Liver (tissue), 8 donors: ENCODE measurements at regions not wholly inside any gene's neighbourhood (a gene's known extent, or its start where the extent isn't known, plus 50 kb on each side); places are given as distances from the start of the nearest gene placed in this dataset.

Experiments used
- DNase-seq: peaks from one replicate; pipeline ENCODE4 v3.0.0-alpha.2; 2017; ENCODE audit warnings: low spot score
- H3K27ac ChIP-seq, 2 donors: one replicate each; pipeline ENCODE4 v1.7.0; 2013; ENCODE audit warnings: inconsistent platforms in 2 of 2, low read length in 2 of 2, control low read depth in 1 of 2, low read depth in 1 of 2, mild to moderate bottlenecking in 1 of 2
- H3K27me3 ChIP-seq, 4 donors: one replicate each; pipeline versions ENCODE4 v1.6.1 to v1.7.0; 2013; ENCODE audit warnings: low read length in 3 of 4, inconsistent platforms in 1 of 4, mild to moderate bottlenecking in 1 of 4, moderate library complexity in 1 of 4; ENCODE audit not compliant: control insufficient read depth in 4 of 4, insufficient read depth in 4 of 4
- H3K36me3 ChIP-seq, 4 donors: one replicate each; pipeline versions ENCODE4 v1.6.1 to v1.7.0; 2013; ENCODE audit warnings: low read length in 3 of 4, mild to moderate bottlenecking in 3 of 4, low read depth in 1 of 4, moderate library complexity in 1 of 4; ENCODE audit not compliant: control insufficient read depth in 4 of 4, insufficient read depth in 3 of 4
- H3K4me1 ChIP-seq, 4 donors: one replicate each; pipeline versions ENCODE4 v1.6.1 to v1.7.0; 2013; ENCODE audit warnings: low read length in 3 of 4, mild to moderate bottlenecking in 3 of 4, moderate library complexity in 1 of 4; ENCODE audit not compliant: control insufficient read depth in 4 of 4, insufficient read depth in 4 of 4
- H3K4me3 ChIP-seq, 3 donors: one replicate each; pipeline versions ENCODE4 v1.6.1 to v1.7.0; 2013; ENCODE audit warnings: low read length in 3 of 3, control low read depth in 1 of 3, low read depth in 1 of 3, mild to moderate bottlenecking in 1 of 3
- H3K9ac ChIP-seq, 2 donors: one replicate each; pipeline ENCODE4 v1.7.0; 2013; ENCODE audit warnings: low read length in 2 of 2, mild to moderate bottlenecking in 2 of 2, moderate library complexity in 2 of 2, control low read depth in 1 of 2, low read depth in 1 of 2
- H3K9me3 ChIP-seq, 4 donors: one replicate each; pipeline versions ENCODE4 v1.6.1 to v1.7.0; 2013; ENCODE audit warnings: low read length in 3 of 4; ENCODE audit not compliant: control insufficient read depth in 4 of 4
- EGR1 ChIP-seq, 2 donors: IDR thresholded peaks; 2 replicates each; pipeline ENCODE4 v1.6.1; 2016 to 2018; ENCODE audit warnings: antibody characterized with exemption in 2 of 2, low read depth in 2 of 2
- FOXA1 ChIP-seq: IDR thresholded peaks from 2 replicates; pipeline ENCODE4 v1.6.1; 2016; ENCODE audit warnings: antibody characterized with exemption
- FOXA2 ChIP-seq: IDR thresholded peaks from 2 replicates; pipeline ENCODE4 v1.6.1; 2016; ENCODE audit warnings: antibody characterized with exemption
- GABPA ChIP-seq, 2 donors: IDR thresholded peaks in 1 of 2; conservative IDR thresholded peaks in 1 of 2; 2 replicates each; pipeline ENCODE4 v1.6.1; 2016; ENCODE audit warnings: antibody characterized with exemption in 2 of 2, mild to moderate bottlenecking in 1 of 2, moderate library complexity in 1 of 2
- HNF4A ChIP-seq, 2 donors: conservative IDR thresholded peaks; 2 replicates each; pipeline ENCODE4 v1.6.1; 2016; ENCODE audit warnings: antibody characterized with exemption in 2 of 2, mild to moderate bottlenecking in 2 of 2
- HNF4G ChIP-seq: IDR thresholded peaks from 2 replicates; pipeline ENCODE4 v1.6.1; 2016; ENCODE audit warnings: antibody characterized with exemption
- JUND ChIP-seq, 2 donors: IDR thresholded peaks; 2 replicates each; pipeline ENCODE4 v1.6.1; 2016; ENCODE audit warnings: antibody characterized with exemption in 2 of 2
- NR2F2 ChIP-seq: IDR thresholded peaks from 2 replicates; pipeline ENCODE4 v1.6.1; 2016; ENCODE audit warnings: antibody characterized with exemption
- RAD21 ChIP-seq, 2 donors: IDR thresholded peaks; 2 replicates each; pipeline ENCODE4 v1.6.1; 2016; ENCODE audit warnings: antibody characterized with exemption in 2 of 2, mild to moderate bottlenecking in 2 of 2
- REST ChIP-seq: IDR thresholded peaks from 2 replicates; pipeline ENCODE4 v1.6.1; 2016; ENCODE audit warnings: antibody characterized with exemption, mild to moderate bottlenecking
- RXRA ChIP-seq, 2 donors: IDR thresholded peaks; 2 replicates each; pipeline ENCODE4 v1.6.1; 2017 to 2018; ENCODE audit warnings: antibody characterized with exemption in 2 of 2, mild to moderate bottlenecking in 1 of 2
- SP1 ChIP-seq: IDR thresholded peaks from 2 replicates; pipeline ENCODE4 v1.6.1; 2018; ENCODE audit warnings: antibody characterized with exemption, mild to moderate bottlenecking
- TAF1 ChIP-seq: conservative IDR thresholded peaks from 2 replicates; pipeline ENCODE4 v1.6.1; 2016; ENCODE audit warnings: antibody characterized with exemption, mild to moderate bottlenecking
- YY1 ChIP-seq: IDR thresholded peaks from 2 replicates; pipeline ENCODE4 v1.6.1; 2016; ENCODE audit warnings: antibody characterized with exemption, mild to moderate bottlenecking
- ZBTB33 ChIP-seq: IDR thresholded peaks from 2 replicates; pipeline ENCODE4 v1.6.1; 2016; ENCODE audit warnings: antibody characterized with exemption
- WGBS: extraction: QIAGEN DNeasy Blood & Tissue Kit; methylation state at CpG from one replicate; pipeline ENCODE4 v1.1.7; 2013; 5-methylcytosine and 5-hydroxymethylcytosine counted together
- TF ChIP-seq, protein P1 (sequence below): IDR thresholded peaks from 2 replicates; pipeline ENCODE4 v1.6.1; 2016; ENCODE audit warnings: antibody characterized with exemption
- TF ChIP-seq, protein P2 (sequence below): fragments of 150-350 bp; IDR thresholded peaks from 2 replicates; pipeline ENCODE4 v1.5.1; 2017; ENCODE audit warnings: improper control_type of control experiment, low read depth, low read length; ENCODE audit not compliant: missing input control
- TF ChIP-seq, protein P3 (sequence below): IDR thresholded peaks from 2 replicates; pipeline ENCODE4 v1.6.1; 2016; ENCODE audit warnings: antibody characterized with exemption
- donor health status: healthy.
- donor health status: healthy.
- donor health status: healthy.
- donor health status: healthy.
- donor health status: healthy.

DNA sequence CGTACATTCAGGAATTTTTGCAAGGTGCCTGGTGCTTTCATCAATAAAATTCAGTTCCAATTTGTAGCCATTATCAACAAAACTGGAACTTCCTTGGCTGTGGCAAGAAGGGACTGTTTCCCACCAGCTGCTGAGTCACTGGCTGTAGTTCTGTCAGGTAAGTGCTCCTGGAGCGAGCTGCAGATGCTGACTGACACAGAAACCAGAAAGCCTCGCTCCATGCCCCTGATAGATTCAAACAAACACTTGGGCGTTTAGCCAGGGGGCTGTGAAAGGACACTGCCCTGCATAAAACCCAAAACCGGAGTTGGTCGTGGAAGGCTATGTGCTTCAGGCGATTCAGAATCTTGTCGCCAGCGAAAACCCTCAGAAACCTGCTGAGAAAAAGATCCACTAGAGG, 188.4 kb upstream of the FAM9B start:
- TF ChIP-seq GABPA (IDR thresholded peaks at IDR 0.05 in 1 of 2, conservative IDR thresholded peaks at IDR 0.05 in 1 of 2) (no peak), FOXA2 (no peak), FOXA1 (no peak), HNF4A (conservative IDR thresholded peaks at IDR 0.05) (no peak), NR2F2 (no peak), RAD21 (IDR thresholded peaks at IDR 0.05) (no peak), ZBTB33 (no peak), YY1 (no peak), TAF1 (no peak), SP1 (no peak), EGR1 (IDR thresholded peaks at IDR 0.05; ENCODE audit: low read depth in 2 of 2) (no peak)
- TF ChIP-seq, protein P1, sequence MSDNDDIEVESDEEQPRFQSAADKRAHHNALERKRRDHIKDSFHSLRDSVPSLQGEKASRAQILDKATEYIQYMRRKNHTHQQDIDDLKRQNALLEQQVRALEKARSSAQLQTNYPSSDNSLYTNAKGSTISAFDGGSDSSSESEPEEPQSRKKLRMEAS: no peak
- TF ChIP-seq, protein P2, sequence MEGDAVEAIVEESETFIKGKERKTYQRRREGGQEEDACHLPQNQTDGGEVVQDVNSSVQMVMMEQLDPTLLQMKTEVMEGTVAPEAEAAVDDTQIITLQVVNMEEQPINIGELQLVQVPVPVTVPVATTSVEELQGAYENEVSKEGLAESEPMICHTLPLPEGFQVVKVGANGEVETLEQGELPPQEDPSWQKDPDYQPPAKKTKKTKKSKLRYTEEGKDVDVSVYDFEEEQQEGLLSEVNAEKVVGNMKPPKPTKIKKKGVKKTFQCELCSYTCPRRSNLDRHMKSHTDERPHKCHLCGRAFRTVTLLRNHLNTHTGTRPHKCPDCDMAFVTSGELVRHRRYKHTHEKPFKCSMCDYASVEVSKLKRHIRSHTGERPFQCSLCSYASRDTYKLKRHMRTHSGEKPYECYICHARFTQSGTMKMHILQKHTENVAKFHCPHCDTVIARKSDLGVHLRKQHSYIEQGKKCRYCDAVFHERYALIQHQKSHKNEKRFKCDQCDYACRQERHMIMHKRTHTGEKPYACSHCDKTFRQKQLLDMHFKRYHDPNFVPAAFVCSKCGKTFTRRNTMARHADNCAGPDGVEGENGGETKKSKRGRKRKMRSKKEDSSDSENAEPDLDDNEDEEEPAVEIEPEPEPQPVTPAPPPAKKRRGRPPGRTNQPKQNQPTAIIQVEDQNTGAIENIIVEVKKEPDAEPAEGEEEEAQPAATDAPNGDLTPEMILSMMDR: no peak
- TF ChIP-seq, protein P3, sequence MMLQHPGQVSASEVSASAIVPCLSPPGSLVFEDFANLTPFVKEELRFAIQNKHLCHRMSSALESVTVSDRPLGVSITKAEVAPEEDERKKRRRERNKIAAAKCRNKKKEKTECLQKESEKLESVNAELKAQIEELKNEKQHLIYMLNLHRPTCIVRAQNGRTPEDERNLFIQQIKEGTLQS: no peak
- Histone ChIP-seq H3K27me3 (no peaks in the 10 kb centered on the region), H3K4me1 (no peaks in the 10 kb centered on the region), H3K36me3 (no peaks in the 10 kb centered on the region), H3K4me3 (no peak overlapping the region), H3K9me3 (no peaks in the 10 kb centered on the region), H3K27ac (no peak overlapping the region), H3K9ac (no peak overlapping the region)
- WGBS: 86% methylated on average over 9 of the region's 9 CpGs
- DNase-seq: no peak

GRCh38 chrX:9227276-9227675, 193.3 kb upstream of the FAM9B start:
- Histone ChIP-seq H3K36me3 (no peaks in the 10 kb centered on the region), H3K27ac (no peak overlapping the region), H3K9me3 (no peaks in the 10 kb centered on the region), H3K9ac (no peak overlapping the region), H3K27me3 (no peaks in the 10 kb centered on the region), H3K4me1 (no peaks in the 10 kb centered on the region), H3K4me3 (no peak overlapping the region)
- WGBS: 96% methylated on average over 6 of the region's 6 CpGs
- no peak for TF ChIP-seq RXRA (IDR thresholded peaks at IDR 0.05)
- TF ChIP-seq, protein P1: no peak
- no peak for TF ChIP-seq RAD21 (IDR thresholded peaks at IDR 0.05)
- no peak for TF ChIP-seq NR2F2
- no peak for TF ChIP-seq FOXA1
- no peak for TF ChIP-seq EGR1 (IDR thresholded peaks at IDR 0.05; ENCODE audit: low read depth in 2 of 2)
- no peak for TF ChIP-seq JUND (IDR thresholded peaks at IDR 0.05)
- TF ChIP-seq REST: no peak
- TF ChIP-seq, protein P2: no peak
- no peak for TF ChIP-seq TAF1
- TF ChIP-seq GABPA (IDR thresholded peaks at IDR 0.05 in 1 of 2, conservative IDR thresholded peaks at IDR 0.05 in 1 of 2): no peak
- TF ChIP-seq FOXA2: no peak
- TF ChIP-seq HNF4G: no peak
- TF ChIP-seq ZBTB33: no peak
- TF ChIP-seq, protein P3: no peak
- TF ChIP-seq YY1: no peak
- TF ChIP-seq HNF4A (conservative IDR thresholded peaks at IDR 0.05): no peak
- no peak for TF ChIP-seq SP1
- DNase-seq: no peak
